Stimulated activated CD4-positive, alpha-beta T cell treated with anti-CD3 and anti-CD28 coated beads, TNF-alpha, amount 100 ng/mL, for 24 hours (primary cell): ENCODE measurements at regions not wholly inside any gene's neighbourhood (a gene's known extent, or its start where the extent isn't known, plus 50 kb on each side); places are given as distances from the start of the nearest gene placed in this dataset.
"Not testable (repeated sequence)": the region's sequence is repeated elsewhere in the genome, so short reads cannot be mapped to it uniquely, and the experiment has no call there.

ENCODE experiments used
- DNase-seq, 3 experiments: peaks; one replicate each; pipeline ENCODE4 v3.0.0-alpha.2; 2020; ENCODE audit warnings: low read depth in 3 of 3

DNA sequence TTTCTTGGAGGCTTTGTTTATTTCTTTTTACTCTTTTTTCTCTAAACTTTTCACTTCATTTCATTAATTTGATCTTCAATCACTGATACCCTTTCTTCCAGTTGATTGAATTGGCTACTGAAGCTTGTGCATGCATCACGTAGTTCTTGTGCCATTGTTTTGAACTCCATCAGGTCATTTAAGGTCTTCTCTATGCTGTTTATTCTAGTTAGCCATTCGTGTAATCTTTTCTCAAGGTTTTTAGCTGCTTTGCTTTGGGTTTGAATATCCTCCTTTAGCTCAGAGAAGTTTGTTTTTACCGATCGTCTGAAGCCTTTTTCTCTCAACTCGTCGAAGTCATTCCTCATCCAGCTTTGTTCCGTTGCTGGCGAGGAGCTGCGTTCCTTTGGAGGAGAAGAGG is 189.9 kb downstream of the TTC6 start:
- DNase-seq: not testable (repeated sequence)

DNA sequence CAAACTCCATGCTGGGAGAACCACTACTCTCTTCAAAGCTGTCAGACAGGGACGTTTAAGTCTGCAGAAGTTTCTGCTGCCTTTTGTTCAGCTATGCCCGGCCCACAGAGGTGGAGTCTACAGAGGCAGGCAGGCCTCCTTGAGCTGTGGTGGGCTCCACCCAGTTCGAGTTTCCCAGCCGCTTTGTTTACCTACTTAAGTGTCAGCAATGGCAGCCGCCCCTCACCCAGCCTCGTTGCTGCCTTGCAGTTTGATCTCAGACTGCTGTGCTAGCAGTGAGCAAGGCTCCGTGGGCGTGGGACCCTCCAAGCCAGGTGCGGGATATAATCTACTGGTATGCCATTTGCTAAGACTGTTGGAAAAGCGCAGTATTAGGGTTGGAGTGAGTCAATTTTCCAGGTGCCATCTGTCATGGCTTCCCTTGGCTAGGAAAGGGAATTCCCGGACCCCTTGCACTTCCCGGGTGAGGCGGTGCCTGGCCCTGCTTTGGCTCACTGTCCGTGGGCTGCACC is 190.7 kb downstream of the TTC6 start:
- DNase-seq: not testable (repeated sequence)

DNA sequence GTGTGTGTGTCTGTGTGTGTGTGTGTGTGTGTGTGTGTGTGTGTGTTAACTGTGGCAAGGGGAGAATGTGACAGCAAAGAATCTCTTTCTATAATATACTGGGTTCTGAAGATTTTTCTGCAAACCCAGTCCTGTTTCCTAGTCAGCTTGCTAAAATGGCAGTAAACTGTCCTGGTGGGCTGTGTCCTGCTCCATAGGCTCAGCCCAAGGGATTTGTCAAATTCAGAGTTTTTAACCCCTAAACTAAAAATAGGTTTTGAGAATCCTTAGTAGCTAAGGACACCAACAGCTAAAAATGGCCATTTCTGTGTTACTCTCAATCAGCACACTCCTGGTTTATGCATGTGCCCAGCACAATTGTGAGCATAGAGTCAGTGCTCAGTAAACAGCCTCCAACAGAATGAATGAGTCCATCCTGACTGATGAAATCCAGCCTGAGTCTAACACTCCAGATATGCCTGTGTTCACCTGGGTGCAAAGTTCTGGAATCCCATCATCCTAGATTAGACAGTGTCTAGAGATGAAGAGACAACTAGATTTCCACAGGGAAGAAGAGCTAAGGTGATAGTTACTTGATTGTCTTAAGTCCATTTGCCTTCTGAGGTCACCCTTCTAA is 192.6 kb downstream of the TTC6 start:
- DNase-seq: no peak

DNA sequence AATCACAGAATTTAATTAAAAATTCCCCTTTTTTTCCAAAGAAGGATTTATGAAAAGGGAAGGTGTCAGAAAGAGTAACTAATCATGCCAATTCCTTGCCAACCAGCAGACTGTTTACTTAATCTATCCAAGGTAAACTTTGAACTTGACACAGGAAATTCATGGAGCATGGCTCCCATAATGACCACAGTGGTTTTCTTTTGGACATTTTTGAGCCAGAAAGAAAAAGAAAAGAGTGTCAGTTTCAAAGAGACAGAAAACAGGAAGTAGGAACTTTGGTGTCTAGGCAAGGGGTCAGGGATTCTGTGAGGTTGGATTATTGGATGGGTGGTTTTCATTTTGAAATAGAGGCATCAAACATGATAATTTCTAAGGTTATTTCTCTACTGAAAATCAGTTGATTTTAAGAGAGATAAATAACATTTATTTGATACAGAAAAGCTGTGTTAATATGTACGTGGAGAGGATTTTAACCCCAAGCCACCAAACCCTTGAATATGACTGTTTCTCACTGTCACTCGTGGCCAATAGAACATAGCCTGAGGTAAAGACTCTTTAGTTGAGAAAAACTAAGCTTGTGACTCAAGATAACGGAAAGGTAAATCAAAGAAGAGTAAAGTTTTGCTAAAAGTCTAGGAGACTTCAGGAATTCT is 196.1 kb downstream of the TTC6 start:
- DNase-seq: no peak

DNA sequence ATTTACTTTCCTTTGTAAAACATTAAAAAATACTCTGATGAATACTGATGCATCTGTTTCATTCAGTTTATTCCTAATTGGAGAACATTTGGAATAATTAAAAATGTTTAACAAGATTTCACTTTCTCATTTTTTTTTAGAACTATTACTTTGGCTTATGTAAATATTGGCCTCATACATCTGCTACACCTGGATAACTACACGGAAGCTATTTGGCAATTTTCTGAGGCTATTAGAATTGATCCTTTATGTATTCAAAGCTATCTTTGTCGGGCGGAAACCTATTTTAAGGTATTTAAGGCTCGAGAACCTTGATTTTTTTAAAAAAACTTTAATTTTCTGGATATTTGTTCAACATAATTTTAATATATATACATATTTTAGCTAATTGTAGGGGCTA is 196.7 kb downstream of the TTC6 start:
- DNase-seq: no peak

DNA sequence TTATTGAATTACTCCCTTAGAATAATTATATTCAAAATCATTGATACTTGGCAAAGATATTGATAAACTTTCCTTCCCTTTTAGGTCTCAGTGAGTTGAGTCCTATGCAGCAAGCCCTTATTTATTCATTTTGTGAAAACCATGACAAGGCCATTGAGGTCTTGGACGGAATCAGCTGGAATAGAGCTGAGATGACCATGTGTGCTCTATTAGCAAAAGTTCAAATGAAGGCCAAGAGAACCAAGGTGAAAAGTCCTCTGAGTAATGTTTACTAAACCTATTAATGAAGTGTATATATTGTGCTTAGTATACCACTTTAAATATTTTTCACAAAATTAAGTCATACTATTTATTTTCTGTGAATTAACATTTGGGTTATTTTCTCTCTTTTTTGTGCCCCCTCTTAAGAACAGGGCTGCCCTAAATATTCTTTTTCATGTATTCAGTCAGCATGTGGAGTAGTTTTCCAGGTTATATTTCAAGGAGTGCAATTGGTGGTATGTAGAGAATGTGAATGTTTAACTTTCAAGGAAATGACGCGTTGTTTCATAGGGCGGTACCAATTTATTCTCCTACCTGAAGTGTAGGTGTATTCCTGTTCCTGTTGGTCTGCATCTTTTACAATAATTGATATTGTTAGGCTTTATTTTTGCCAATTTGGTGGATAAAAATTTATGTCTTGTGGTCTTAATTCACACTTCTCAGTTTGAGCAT is 201.4 kb downstream of the TTC6 start:
- DNase-seq: no peak

DNA sequence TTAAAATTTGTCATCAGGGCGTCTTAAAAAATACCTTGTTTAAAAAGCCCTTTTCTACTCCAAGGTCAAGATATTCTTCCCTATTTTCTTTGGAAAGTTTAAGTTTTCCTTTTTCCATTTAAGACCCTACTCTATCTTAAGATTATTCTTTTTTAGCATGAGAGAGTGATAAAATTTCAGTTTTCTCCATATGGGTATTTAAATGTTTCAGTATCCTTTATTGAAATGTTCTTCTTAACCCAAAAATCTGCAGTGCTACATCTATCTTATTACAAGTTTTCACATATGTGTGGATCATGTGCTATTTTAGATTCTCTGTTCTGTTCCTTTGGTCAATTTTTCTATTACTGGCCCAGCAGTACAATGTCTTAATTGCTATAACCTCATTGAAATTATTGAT is 202.2 kb downstream of the TTC6 start:
- DNase-seq: no peak

DNA sequence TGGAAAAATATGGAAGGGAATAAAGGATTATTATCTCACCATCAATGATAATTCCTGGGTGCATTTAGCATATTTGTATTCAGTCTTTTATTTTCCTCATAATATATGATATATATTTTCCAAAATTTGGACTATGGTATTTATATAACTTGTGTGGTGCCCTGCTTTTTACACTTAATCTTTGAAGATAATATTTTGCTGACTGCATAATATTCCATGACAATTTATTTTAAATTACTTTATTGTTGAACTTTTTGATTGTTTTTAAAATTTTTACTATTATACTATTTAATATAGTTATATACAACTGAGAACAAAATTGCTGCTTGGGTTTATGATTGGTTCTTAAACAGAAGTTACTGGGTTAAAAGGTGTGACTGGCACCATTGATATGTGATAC is 212.3 kb downstream of the TTC6 start:
- no peak for DNase-seq

DNA sequence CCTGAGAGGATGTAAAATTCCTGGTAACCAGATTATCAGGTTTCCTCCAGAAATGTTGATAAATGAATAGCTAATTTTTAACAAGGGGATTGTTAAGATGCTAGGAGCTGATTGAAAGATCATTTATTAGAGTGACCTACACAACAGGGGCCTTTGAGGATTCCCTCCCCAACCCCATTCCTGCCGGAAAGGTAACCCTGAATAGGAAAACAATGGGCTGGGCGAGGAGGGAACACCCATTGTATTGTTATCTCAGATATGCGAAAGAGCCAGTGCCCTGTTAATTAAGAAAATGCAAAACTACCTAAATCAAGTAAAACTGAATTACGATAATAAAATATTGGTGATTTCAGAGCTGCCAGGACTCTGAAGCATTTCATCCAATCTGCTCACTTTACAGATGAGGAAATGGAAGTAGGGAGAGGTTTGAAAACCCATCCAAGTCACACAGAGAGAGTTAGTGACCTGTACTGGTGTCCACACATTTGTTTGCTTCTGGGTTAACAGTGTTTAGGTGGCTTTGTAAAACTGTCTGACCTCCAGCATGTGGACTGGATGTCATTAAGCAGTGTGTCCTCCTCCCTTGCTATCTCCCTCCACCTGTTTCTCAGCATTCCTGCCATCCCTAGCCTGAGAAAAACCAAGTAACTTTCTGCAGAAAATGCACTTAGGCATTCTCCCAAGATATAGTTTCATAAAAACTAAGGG is 214.8 kb downstream of the TTC6 start:
- DNase-seq: no peak

DNA sequence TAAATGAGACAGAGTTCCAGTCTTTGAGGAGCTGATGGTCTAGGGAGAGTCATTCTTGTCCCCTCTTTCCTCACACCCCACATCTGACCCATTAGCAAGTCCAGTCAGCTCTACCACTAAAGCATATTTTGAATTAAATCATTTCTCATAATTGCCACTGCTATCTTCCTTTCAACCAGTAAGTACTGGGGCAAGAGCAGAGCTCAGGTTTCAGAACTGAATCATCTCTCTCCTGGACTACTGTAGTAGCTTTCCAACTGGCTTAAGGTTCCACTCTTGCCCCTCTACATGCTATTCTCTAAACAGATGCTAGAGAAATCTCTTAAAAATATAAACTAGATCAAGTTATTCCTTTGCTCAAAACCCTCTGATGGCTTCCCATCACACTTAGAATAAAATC is 218.3 kb downstream of the TTC6 start:
- no peak for DNase-seq

DNA sequence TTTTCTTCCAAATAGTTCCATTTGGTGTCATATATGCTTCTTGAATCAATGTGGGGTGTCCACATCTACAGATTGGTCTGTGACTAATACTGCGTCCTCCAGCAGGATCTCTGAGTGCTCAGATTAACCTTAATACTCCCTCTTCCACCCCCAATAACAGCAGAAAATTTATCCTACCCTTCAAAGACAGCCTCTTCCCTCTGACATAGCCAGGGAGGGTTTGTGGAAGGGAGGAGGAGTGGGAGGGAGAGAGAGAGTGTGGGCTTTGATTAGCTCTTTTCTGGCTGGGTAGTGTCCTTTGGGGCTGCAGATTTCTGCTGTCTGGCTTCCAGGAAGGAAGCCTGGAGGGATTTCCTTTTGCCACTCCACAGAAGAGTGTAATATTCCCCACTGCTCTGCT is 220.7 kb downstream of the TTC6 start:
- no peak for DNase-seq

DNA sequence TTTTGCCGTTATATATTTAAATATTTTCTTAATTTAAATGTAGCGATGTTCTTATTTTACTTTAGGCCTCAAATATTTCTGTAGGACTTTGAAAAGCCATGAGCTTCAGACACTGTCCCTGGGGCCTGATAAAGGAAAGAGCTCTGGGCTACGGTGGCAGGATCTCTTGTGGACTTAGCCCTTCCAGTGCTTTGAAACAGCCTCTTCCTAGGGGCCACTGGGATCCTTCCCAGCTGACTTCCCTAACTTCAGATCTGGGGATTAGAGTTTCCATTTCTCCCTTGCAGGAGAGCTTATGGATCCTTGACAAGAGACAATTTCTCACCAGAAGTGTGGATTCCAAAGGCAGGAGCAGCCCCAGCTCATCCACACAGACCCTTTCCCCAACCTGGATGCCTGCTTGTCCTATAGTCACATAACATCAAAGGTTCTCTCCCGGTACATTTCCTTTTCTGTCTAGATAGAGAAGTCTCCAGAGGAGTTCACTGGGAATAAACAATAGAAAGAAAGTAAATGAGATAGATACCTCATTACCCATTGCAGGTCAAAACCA is 221.4 kb downstream of the TTC6 start:
- DNase-seq: no peak

DNA sequence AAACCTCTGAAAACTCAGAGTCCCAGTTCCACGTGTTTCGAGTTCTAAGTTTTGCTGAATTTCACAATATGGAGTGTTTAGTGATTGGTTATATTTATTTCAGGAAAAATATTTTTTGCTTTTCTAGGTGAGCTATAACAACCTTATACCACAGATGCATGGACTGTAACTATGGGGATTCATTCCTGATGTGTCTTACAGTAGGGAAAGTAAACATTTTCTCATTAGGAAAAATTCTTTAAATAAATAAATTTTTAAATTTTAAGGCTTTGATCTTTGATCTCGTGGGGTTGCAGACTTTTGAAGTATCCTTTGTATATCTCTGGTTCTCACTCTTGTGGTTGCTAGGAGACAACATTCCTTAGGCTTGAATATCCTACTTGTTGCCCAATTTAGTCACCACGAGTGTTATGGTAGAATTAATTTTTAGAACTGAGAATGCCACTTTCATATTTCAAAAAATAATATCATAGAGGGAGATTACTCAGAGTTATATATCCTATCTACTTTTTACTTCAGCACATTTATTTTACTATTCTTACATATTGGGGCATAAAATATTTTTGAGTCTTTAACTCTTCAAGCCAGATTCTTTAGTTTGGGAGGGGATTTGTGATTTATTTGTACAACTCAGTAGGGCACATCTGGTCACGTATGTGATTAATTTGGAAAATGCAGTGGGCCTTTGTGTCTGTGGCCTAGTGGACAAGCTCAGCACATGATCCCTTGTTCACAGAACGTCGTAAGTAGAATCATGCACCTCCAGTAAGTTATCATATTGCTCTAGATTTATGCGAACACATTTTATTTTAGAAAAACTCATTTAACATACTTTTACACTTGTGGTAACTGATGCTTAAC is 224.0 kb downstream of the TTC6 start:
- no peak for DNase-seq

DNA sequence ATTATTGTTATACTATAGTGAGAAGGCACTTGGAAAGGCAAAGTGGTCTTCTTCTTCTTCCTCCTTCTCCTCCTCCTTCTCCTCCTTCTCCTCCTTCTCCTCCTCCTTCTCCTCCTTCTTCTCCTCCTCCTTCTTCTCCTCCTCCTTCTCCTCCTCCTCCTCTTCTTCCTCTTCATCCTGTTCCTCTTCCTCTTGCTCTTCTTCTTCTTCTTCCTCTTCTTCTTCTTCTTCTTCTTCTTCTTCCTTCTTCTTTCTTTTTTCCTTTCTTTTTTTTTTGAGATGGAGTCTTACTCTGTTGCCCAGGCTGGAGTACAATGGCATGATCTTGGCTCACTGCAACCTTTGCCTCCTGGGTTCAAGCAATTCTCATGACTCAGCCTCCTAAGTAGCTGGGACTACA is 225.4 kb downstream of the TTC6 start:
- not testable (repeated sequence) for DNase-seq

DNA sequence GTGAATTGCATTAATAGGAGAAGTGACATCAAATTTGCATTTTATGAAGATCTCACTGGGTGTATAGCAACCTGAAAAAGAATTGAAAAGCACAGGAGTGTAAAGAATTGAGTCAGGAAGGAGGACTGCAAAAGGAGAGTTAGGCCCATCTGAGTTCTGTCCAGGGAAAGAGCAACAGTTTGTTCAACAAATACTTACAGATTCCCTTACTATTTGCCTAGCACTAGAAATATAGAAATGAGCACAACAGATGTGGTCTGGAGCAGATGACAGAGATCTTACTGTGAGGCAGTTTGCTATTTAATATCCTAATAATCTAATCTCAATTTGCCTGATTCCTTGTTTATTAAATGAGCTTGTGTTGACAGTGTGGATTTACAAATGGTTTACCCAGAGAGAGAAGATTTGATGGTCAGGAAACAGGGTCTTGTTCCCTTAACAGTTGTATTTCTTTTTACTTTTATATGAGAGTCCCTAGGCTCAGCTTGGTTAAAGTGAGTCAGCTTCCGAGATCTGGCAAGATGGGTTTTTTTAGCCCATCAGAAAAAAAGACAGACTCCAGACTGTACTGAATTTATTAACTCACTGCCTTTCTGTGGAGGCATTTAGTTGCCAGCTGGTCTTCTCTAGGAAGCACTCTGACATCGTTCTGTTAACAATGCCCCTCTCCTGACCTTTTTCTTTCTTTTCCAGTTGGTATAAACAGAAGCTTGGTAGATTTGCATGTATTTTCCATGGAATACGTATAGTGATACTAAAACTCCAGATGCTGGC is 229.7 kb downstream of the TTC6 start:
- DNase-seq: no peak

DNA sequence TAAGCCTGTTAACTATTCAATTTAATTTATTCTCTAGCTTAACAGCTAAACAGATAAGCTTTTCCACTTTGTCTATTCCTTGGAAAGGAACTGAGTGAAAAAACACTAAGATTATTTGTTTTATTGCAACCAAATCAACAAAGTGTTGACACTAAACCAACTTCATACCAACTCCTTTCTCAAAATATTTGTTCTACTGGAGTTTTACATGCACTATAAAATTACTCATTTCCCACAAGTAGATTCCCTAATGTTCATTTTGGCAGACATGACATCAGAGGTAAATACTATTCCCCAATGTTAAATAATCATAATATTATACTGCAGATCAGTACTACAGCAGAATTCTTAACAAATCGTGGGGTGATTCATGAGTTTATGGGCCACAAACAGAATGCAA is 231.4 kb downstream of the TTC6 start:
- DNase-seq: no peak

DNA sequence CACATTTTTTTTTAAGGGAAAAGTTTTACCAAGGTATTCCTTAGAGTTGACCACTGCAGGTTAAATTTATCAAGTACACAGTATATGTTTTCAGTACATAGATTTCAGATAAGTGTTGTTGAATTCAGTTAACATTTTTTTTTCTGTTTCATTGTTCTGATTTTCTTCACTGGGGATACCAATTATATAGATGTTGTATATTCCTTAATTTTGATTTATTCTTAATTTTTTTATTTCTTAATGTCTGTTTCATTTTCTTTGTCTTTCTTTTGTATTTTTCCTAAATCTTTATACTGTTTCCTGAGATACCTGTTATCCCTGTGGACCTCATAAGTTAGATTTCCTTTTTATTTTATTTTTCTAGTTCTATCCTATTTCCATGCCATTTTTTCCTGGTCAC is 234.8 kb downstream of the TTC6 start:
- no peak for DNase-seq

DNA sequence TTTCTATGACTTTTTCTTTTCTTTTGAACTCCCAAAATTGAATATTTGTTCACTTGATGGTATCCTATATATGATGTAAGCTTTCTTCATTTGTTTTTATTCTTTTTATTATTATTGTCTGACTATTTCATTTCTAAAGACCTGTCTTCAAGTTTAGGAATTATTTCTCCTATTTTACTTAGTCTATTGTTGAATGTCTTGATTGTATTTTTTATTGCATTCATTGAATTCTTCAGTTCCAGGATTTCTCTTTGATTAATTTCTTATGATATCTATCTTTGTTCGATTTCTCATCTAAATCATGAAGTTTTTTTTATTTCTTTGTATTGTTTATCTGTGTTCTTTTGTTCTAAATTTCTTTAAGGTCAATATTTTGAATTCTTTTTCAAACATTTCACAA is 238.8 kb downstream of the TTC6 start:
- no peak for DNase-seq

DNA sequence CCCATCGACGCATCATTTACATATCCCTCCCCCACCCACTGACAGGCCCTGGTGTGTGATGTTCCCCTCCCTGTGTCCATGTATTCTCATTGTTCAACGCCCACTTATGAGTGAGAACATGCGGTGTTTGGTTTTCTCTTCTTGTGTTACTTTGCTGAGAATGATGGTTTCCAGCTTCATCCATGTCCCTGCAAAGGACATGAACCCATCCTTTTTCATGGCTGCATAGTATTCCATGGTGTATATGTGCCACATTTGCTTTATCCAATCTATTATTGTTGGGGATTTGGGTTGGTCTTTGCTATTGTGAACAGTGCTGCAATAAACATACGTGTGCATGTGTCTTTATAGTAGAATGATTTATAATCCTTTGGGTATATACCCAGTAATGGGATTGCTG is 243.3 kb downstream of the TTC6 start:
- DNase-seq: not testable (repeated sequence)

DNA sequence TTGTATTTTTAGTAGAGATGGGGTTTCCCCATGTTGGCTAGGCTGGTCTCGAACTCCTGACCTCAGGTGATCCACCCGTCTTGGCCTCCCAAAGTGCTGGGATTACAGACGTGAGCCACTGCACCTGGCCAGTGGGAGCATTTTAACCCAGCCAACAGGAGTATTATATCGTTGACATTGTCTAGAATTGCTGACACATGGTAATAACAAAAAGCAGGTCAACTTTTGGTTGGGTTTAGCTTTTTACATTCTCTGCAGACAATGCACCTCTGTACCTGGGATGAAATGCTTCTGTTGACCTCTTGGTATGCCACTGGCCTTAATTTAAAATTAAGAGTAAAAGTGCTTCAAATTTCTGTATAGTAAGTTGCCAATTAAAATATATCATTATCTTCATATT is 245.6 kb downstream of the TTC6 start:
- DNase-seq: not testable (repeated sequence)
